Caco-2 (cell line): ENCODE measurements at regions not wholly inside any gene's neighbourhood (a gene's known extent, or its start where the extent isn't known, plus 50 kb on each side); places are given as distances from the start of the nearest gene placed in this dataset.

Experiments used
- BruUV-seq: library from RNA; stranded (reverse); fragments of 400-500 nt; replicated peaks from 2 replicates; lab custom pipeline; 2021; lab: Mats Ljungman, UMichigan
- CTCF ChIA-PET: fragments of 300-600 bp; sonication (Branson Sonifier 250); formaldehyde crosslinking; loops from one replicate; lab custom pipeline; 2022; ENCODE audit warnings: antibody characterized with exemption; lab: Charles Lee
- POLR2A ChIA-PET: fragments of 300-600 bp; sonication (Branson Sonifier 250); formaldehyde crosslinking; loops from one replicate; lab custom pipeline; 2022; ENCODE audit warnings: antibody characterized with exemption; lab: Charles Lee
- DNase-seq, 2 experiments: peaks; one replicate each; pipeline versions ENCODE4 v3.0.0 to v3.0.0-alpha.2; 2020 to 2022
- H3K27me3 ChIP-seq: replicated peaks from 2 replicates; pipeline ENCODE4 v1.6.0; 2011; ENCODE audit warnings: low read length; ENCODE audit not compliant: control insufficient read depth, insufficient read depth
- H3K36me3 ChIP-seq: 2 replicates; pipeline ENCODE4 v1.5.1; 2011; ENCODE audit warnings: low read length; ENCODE audit not compliant: control insufficient read depth, insufficient read depth
- H3K4me1 ChIP-seq: fragments of 250-450 bp; sonication (Bioruptor Pico); 2 replicates; pipeline ENCODE4 v1.5.1; 2020; ENCODE audit warnings: mild to moderate bottlenecking
- H3K4me3 ChIP-seq: 2 replicates; pipeline ENCODE4 v1.5.1; 2011; ENCODE audit warnings: low read depth, mild to moderate bottlenecking, control low read depth, low read length
- H3K9me3 ChIP-seq: fragments of 250-450 bp; sonication (Bioruptor Pico); 2 replicates; pipeline ENCODE4 v1.5.1; 2020; ENCODE audit warnings: mild to moderate bottlenecking, moderate library complexity
- H3K27ac Mint-ChIP-seq: one replicate; pipeline ENCODE4 v1.8.0; 2022; ENCODE audit warnings: mixed read lengths; ENCODE audit not compliant: unreplicated experiment
- H3K27me3 Mint-ChIP-seq: one replicate; pipeline ENCODE4 v1.8.0; 2022; ENCODE audit warnings: mixed read lengths; ENCODE audit not compliant: insufficient read depth, unreplicated experiment
- H3K36me3 Mint-ChIP-seq: one replicate; pipeline ENCODE4 v1.8.0; 2022; ENCODE audit warnings: mild to moderate bottlenecking, mixed read lengths; ENCODE audit not compliant: insufficient read depth, unreplicated experiment
- H3K4me1 Mint-ChIP-seq: one replicate; pipeline ENCODE4 v1.8.0; 2022; ENCODE audit warnings: low read depth, mixed read lengths; ENCODE audit not compliant: unreplicated experiment
- H3K4me3 Mint-ChIP-seq: one replicate; pipeline ENCODE4 v1.8.0; 2022; ENCODE audit warnings: mild to moderate bottlenecking, moderate library complexity, mixed read lengths; ENCODE audit not compliant: unreplicated experiment
- H3K9me3 Mint-ChIP-seq: one replicate; pipeline ENCODE4 v1.8.0; 2022; ENCODE audit warnings: mixed read lengths; ENCODE audit not compliant: unreplicated experiment
- CTCF ChIP-seq, 2 experiments: fragments of 200-600 bp in 1 of 2; IDR thresholded peaks; 1 replicate in 1 of 2; 2 replicates in 1 of 2; pipeline versions ENCODE4 v1.5.1 to v1.8.0; 2011 to 2022; ENCODE audit warnings: antibody characterized with exemption in 1 of 2, control low read depth in 1 of 2, inconsistent platforms in 1 of 2, low read depth in 1 of 2, low read length in 1 of 2, mild to moderate bottlenecking in 1 of 2, moderate library complexity in 1 of 2; ENCODE audit not compliant: insufficient read depth in 1 of 2, severe bottlenecking in 1 of 2, unreplicated experiment in 1 of 2
- intact Hi-C: fragments of 100-400 bp; cut with micrococcal nuclease; formaldehyde crosslinking; loops from one replicate; pipeline ENCODE4 v1.10.0; 2022; ENCODE audit not compliant: unreplicated experiment

DNA sequence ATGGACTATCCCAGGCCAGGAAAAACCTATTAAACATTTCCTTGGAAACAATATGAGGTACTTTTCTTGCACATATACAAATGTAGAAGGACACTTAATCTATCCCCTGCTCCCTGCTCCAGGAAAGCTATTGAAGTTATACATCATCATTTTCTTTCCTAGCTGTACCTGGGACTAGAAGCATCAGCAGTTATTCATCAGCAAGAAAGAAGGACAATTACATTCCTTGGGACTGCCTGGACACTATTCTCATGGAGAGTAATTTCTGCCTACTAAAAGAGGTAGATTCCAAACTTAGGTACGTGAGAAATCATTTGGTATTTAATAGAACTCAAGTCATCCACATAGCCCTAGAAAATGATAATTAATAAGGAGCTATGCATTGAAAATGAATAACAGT lies 51.0 kb upstream of the PICALM start:
- no peak for DNase-seq
- Histone ChIP-seq H3K36me3 (no peaks in the 10 kb centered on the region), H3K4me3 (no peak overlapping the region), H3K9me3 (no peaks in the 10 kb centered on the region), H3K27me3 (no peaks in the 10 kb centered on the region), H3K4me1 (peaks cover 96% of the 10 kb centered on the region)
- ChIA-PET CTCF (no interaction called here), POLR2A (no interaction called here)
- Mint-ChIP-seq H3K4me3 (no peak overlapping the region), H3K27ac (no peak overlapping the region), H3K9me3 (no peaks in the 10 kb centered on the region), H3K27me3 (no peaks in the 10 kb centered on the region), H3K36me3 (no peaks in the 10 kb centered on the region), H3K4me1 (peaks cover 66% of the 10 kb centered on the region)
- no peak for TF ChIP-seq CTCF (IDR thresholded peaks at IDR 0.05; ENCODE audit: insufficient read depth in 1 of 2, low read depth in 1 of 2, low read length in 1 of 2, severe bottlenecking in 1 of 2, unreplicated experiment in 1 of 2)
- no TSS peak for BruUV-seq
- intact Hi-C loops, result loop anchor here (2.0 to 10.0 kb wide), 2 partner anchors 53 to 335 kb away; no protein-coding TSS in a partner anchor

DNA sequence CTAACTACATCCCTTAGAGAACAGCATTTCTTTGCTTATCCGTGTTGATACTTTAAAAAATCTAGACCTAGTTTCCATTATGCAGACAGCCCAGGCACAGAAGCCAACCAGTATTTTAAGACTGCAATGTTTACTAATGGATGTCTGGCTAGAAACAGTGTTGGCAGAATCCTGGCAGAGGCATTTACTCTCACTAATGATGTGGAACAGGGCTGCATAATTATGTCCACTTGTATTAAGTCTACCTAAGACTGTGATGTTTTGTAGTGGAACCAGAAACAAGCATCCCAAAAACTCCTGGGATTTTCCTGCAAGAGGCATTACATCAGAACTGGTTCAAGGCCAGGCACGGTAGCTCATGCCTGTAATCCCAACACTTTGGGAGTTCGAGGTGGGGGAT lies 50.2 kb upstream of the PICALM start:
- peaks cover 57% of the 10 kb centered on the region for H3K4me1 Mint-ChIP-seq
- H3K4me3 ChIP-seq, result no peak overlapping the region
- intact Hi-C loops, result loop anchor here (2.0 kb wide), 1 partner anchor 52 kb away; no protein-coding TSS in a partner anchor
- no peaks in the 10 kb centered on the region for H3K27me3 ChIP-seq
- BruUV-seq, result no TSS peak
- ChIA-PET CTCF (interaction anchor here (1.2 kb wide), 1 partner anchor 51 kb away, joined by 3 read pairs; no protein-coding TSS in a partner anchor), POLR2A (no interaction called here)
- DNase-seq, result no peak
- peaks cover 90% of the 10 kb centered on the region for H3K4me1 ChIP-seq
- no peaks in the 10 kb centered on the region for H3K36me3 Mint-ChIP-seq
- H3K27me3 Mint-ChIP-seq, result no peaks in the 10 kb centered on the region
- no peaks in the 10 kb centered on the region for H3K9me3 ChIP-seq
- H3K36me3 ChIP-seq, result no peaks in the 10 kb centered on the region
- H3K27ac Mint-ChIP-seq, result no peak overlapping the region
- no peak overlapping the region for H3K4me3 Mint-ChIP-seq
- no peaks in the 10 kb centered on the region for H3K9me3 Mint-ChIP-seq
- no peak for TF ChIP-seq CTCF (IDR thresholded peaks at IDR 0.05; ENCODE audit: insufficient read depth in 1 of 2, low read depth in 1 of 2, low read length in 1 of 2, severe bottlenecking in 1 of 2, unreplicated experiment in 1 of 2)
